ENCODE measurements at regions not wholly inside any gene's neighbourhood (a gene's known extent, or its start where the extent isn't known, plus 50 kb on each side); places are given as distances from the start of the nearest gene placed in this dataset.

GRCh38 chr17:71458322-71458721, 662.5 kb upstream of the SOX9 start:
- ATAC-seq (ENCODE audit: low read depth) (no peak), DNase-seq (no peak)
- no peak overlapping the region for H2AFZ ChIP-seq (replicated peaks; ENCODE audit: low read length, poor library complexity)
- dilution Hi-C loops (cut with HindIII; ENCODE audit: low sequenced_read_pairs, unreplicated experiment) (no loop called here), in situ Hi-C loops (cut with MboI; ENCODE audit: low sequenced_read_pairs) (loop anchor here (25.0 kb wide), 1 partner anchor 671 kb away; no protein-coding TSS in a partner anchor), intact Hi-C loops (cut with micrococcal nuclease) (no loop called here)
- H3K79me1 ChIP-seq (ENCODE audit: low read depth in 1 of 2, low read length in 2 of 2) = no peaks in the 10 kb centered on the region
- BruUV-seq (replicated peaks) = no TSS peak
- H2BK120ac ChIP-seq (ENCODE audit: low read depth, low read length) = no peak overlapping the region
- ChIA-PET CTCF (no interaction called here), POLR2A (ENCODE audit: unreplicated experiment) (no interaction called here)
- no peak overlapping the region for H4K91ac ChIP-seq (ENCODE audit: insufficient read depth, low read depth, low read length)
- no peak overlapping the region for H2BK20ac ChIP-seq (ENCODE audit: low read depth, low read length)
- no peaks in the 10 kb centered on the region for H4K20me1 ChIP-seq (ENCODE audit: insufficient read depth, low read length)
- H3K27ac ChIP-seq (ENCODE audit: insufficient read depth, low read length) = no peak overlapping the region
- no peak overlapping the region for H2AK5ac ChIP-seq (ENCODE audit: low read depth, low read length)
- no peak overlapping the region for H3K23ac ChIP-seq (ENCODE audit: low read depth, low read length)
- H2BK5ac ChIP-seq (ENCODE audit: low read depth, low read length, poor library complexity, severe bottlenecking) = no peak overlapping the region
- no peak overlapping the region for H3K4me3 ChIP-seq (ENCODE audit: insufficient read depth, low read depth, low read length)
- peak overlapping the region; percentile 56; the same call in 1 of the 2 replicates for H3K18ac ChIP-seq (ENCODE audit: low read depth, low read length)
- no peak overlapping the region for H4K8ac ChIP-seq (ENCODE audit: low read depth in 2 of 2, low read length in 2 of 2)
- no peaks in the 10 kb centered on the region for H3K4me1 ChIP-seq (ENCODE audit: control insufficient read depth, insufficient read depth, low read length)
- no peak for TF ChIP-seq BHLHE40 (IDR thresholded peaks at IDR 0.05; ENCODE audit: low read depth, low read length)
- no peak for TF ChIP-seq RCOR1 (IDR thresholded peaks at IDR 0.05; ENCODE audit: insufficient replicate concordance, low read length)
- no peak for TF ChIP-seq MAZ (IDR thresholded peaks at IDR 0.05; ENCODE audit: borderline replicate concordance, low read depth, low read length)
- no peak for TF ChIP-seq MXI1 (IDR thresholded peaks at IDR 0.05; ENCODE audit: borderline replicate concordance, low read depth, low read length)
- no peak for TF ChIP-seq CTCF (conservative IDR thresholded peaks at IDR 0.05; ENCODE audit: low read depth, low read length)
- no peak for TF ChIP-seq CEBPB (IDR thresholded peaks at IDR 0.05; ENCODE audit: low read depth, low read length)
- no peak for TF ChIP-seq MAFK (IDR thresholded peaks at IDR 0.05; ENCODE audit: low read depth, low read length)
- TF ChIP-seq SMC3 (IDR thresholded peaks at IDR 0.05; ENCODE audit: low read depth, low read length) = no peak
- TF ChIP-seq RAD21 (IDR thresholded peaks at IDR 0.05; ENCODE audit: low read length) = no peak
- no peak for TF ChIP-seq USF2 (IDR thresholded peaks at IDR 0.05; ENCODE audit: low read depth, low read length)
- TF ChIP-seq, protein P1, sequence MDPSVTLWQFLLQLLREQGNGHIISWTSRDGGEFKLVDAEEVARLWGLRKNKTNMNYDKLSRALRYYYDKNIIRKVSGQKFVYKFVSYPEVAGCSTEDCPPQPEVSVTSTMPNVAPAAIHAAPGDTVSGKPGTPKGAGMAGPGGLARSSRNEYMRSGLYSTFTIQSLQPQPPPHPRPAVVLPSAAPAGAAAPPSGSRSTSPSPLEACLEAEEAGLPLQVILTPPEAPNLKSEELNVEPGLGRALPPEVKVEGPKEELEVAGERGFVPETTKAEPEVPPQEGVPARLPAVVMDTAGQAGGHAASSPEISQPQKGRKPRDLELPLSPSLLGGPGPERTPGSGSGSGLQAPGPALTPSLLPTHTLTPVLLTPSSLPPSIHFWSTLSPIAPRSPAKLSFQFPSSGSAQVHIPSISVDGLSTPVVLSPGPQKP (IDR thresholded peaks at IDR 0.05; ENCODE audit: borderline replicate concordance, low read depth, low read length) = no peak
- no peak for TF ChIP-seq FOS (IDR thresholded peaks at IDR 0.05; ENCODE audit: low read depth, low read length)
- TF ChIP-seq POLR2A (IDR thresholded peaks at IDR 0.05; ENCODE audit: low read depth, low read length) = no peak
- TF ChIP-seq NFE2L2 (IDR thresholded peaks at IDR 0.05; ENCODE audit: low read depth, low read length) = no peak
- no peak for TF ChIP-seq CHD1 (IDR thresholded peaks at IDR 0.05; ENCODE audit: low read depth, low read length)
- no peak for TF ChIP-seq RFX5 (IDR thresholded peaks at IDR 0.05; ENCODE audit: low read depth, low read length)
- H3K4me2 ChIP-seq (ENCODE audit: low read depth, low read length) = no peak overlapping the region
- no peak overlapping the region for H2AK9ac ChIP-seq (replicated peaks; ENCODE audit: low read depth, low read length, poor library complexity)
- H4K5ac ChIP-seq (ENCODE audit: low read depth, low read length) = 0 out of 2 replicates have a peak overlapping the region, but pooled peaks have one; percentile 38
- H2BK15ac ChIP-seq (ENCODE audit: low read depth, low read length) = no peak overlapping the region
- WGBS, 2 experiments (ENCODE audit: extremely low coverage in 2 of 2, insufficient read length in 1 of 2) = no CpG with 5 or more reads among the region's 5 CpGs
- H3K9ac ChIP-seq (ENCODE audit: low read depth, low read length) = no peak overlapping the region
- H3K14ac ChIP-seq (replicated peaks; ENCODE audit: low read depth, low read length) = no peak overlapping the region
- H3K56ac ChIP-seq (ENCODE audit: extremely low read depth, insufficient read depth, low read length) = no peak overlapping the region
- no peak overlapping the region for H3K4ac ChIP-seq (ENCODE audit: low read depth, low read length)
- H3K27me3 ChIP-seq (ENCODE audit: control insufficient read depth, insufficient read depth, low read length) = no peaks in the 10 kb centered on the region
- H3K9me3 ChIP-seq (ENCODE audit: control insufficient read depth, insufficient read depth, low read length) = no peaks in the 10 kb centered on the region
- H3K36me3 ChIP-seq (ENCODE audit: control insufficient read depth, insufficient read depth, low read length) = no peaks in the 10 kb centered on the region
- H3K9me1 ChIP-seq (ENCODE audit: insufficient read depth, low read length) = no peaks in the 10 kb centered on the region

All from IMR-90 (cell line).